Cardiac muscle cell (in vitro differentiated cells and primary cell): ENCODE measurements at regions not wholly inside any gene's neighbourhood (a gene's known extent, or its start where the extent isn't known, plus 50 kb on each side); places are given as distances from the start of the nearest gene placed in this dataset.

Experiments used
- DNase-seq, 2 donors: peaks; one replicate each; pipeline versions ENCODE4 v3.0.0 to v3.0.0-alpha.2; 2010 to 2017; ENCODE audit warnings: low read depth in 1 of 2, low spot score in 1 of 2
- H3K27ac ChIP-seq: fragments of 200-600 bp; sonication (generic); 2 replicates; pipeline ENCODE4 v1.5.1; 2016
- H3K27me3 ChIP-seq: fragments of 200-600 bp; sonication (generic); 2 replicates; pipeline ENCODE4 v1.6.0; 2016; ENCODE audit warnings: control low read depth
- H3K36me3 ChIP-seq: fragments of 200-600 bp; sonication (generic); 2 replicates; pipeline ENCODE4 v1.5.1; 2016; ENCODE audit warnings: control low read depth
- H3K4me1 ChIP-seq: fragments of 200-600 bp; sonication (generic); 2 replicates; pipeline ENCODE4 v1.8.1; 2017; ENCODE audit warnings: low read depth, mild to moderate bottlenecking, mixed run types
- H3K4me3 ChIP-seq: fragments of 200-600 bp; sonication (generic); 2 replicates; pipeline ENCODE4 v1.5.1; 2016; ENCODE audit warnings: mild to moderate bottlenecking
- H3K9me3 ChIP-seq: fragments of 200-600 bp; sonication (generic); 2 replicates; pipeline ENCODE4 v1.5.1; 2017; ENCODE audit warnings: low read depth, mild to moderate bottlenecking, control low read depth
- CTCF ChIP-seq: IDR thresholded peaks from 2 replicates; pipeline ENCODE4 v1.5.1; 2012; ENCODE audit warnings: low read depth, mild to moderate bottlenecking, low read length

GRCh38 chr4:26127851-26128337, 192.9 kb upstream of the RBPJ start:
- no peak overlapping the region for H3K4me3 ChIP-seq
- no peaks in the 10 kb centered on the region for H3K36me3 ChIP-seq
- H3K9me3 ChIP-seq = no peaks in the 10 kb centered on the region
- H3K4me1 ChIP-seq = no peaks in the 10 kb centered on the region
- no peaks in the 10 kb centered on the region for H3K27me3 ChIP-seq
- no peak for TF ChIP-seq CTCF
- no peak overlapping the region for H3K27ac ChIP-seq
- DNase-seq = no peak

- no peaks in the 10 kb centered on the region for H3K36me3 ChIP-seq
- no peaks in the 10 kb centered on the region for H3K9me3 ChIP-seq
- no peak overlapping the region for H3K4me3 ChIP-seq
- H3K4me1 ChIP-seq = no peaks in the 10 kb centered on the region
- DNase-seq = no peak
- no peak for TF ChIP-seq CTCF
- no peak overlapping the region for H3K27ac ChIP-seq
- no peaks in the 10 kb centered on the region for H3K27me3 ChIP-seq
Measured at GRCh38 chr4:26130173-26130572, 190.6 kb upstream of the RBPJ start.

GRCh38 chr4:26130841-26131432, 189.9 kb upstream of the RBPJ start:
- TF ChIP-seq CTCF = no peak
- Histone ChIP-seq H3K9me3 (no peaks in the 10 kb centered on the region), H3K4me1 (no peaks in the 10 kb centered on the region), H3K27me3 (no peaks in the 10 kb centered on the region), H3K27ac (no peak overlapping the region), H3K36me3 (no peaks in the 10 kb centered on the region), H3K4me3 (no peak overlapping the region)
- DNase-seq = no peak

GRCh38 chr4:26131711-26132110, 189.1 kb upstream of the RBPJ start:
- Histone ChIP-seq H3K36me3 (no peaks in the 10 kb centered on the region), H3K27ac (no peak overlapping the region), H3K4me3 (no peak overlapping the region), H3K27me3 (no peaks in the 10 kb centered on the region), H3K9me3 (no peaks in the 10 kb centered on the region), H3K4me1 (no peaks in the 10 kb centered on the region)
- no peak for TF ChIP-seq CTCF
- no peak for DNase-seq

GRCh38 chr4:26132858-26133257, 188.0 kb upstream of the RBPJ start:
- no peak for TF ChIP-seq CTCF
- Histone ChIP-seq H3K9me3 (no peaks in the 10 kb centered on the region), H3K4me3 (no peak overlapping the region), H3K4me1 (no peaks in the 10 kb centered on the region), H3K27ac (no peak overlapping the region), H3K27me3 (no peaks in the 10 kb centered on the region), H3K36me3 (no peaks in the 10 kb centered on the region)
- no peak for DNase-seq
